Panc1 (cell line): ENCODE measurements at regions not wholly inside any gene's neighbourhood (a gene's known extent, or its start where the extent isn't known, plus 50 kb on each side); places are given as distances from the start of the nearest gene placed in this dataset.
"Not testable (repeated sequence)": the region's sequence is repeated elsewhere in the genome, so short reads cannot be mapped to it uniquely, and the experiment has no call there.

Experiments
- ATAC-seq: fragments of 200-7000 bp; cut with Tn5 transposase; 2 replicates; pipeline ENCODE4 v1.9.1; 2020; ENCODE audit warnings: mild to moderate bottlenecking, moderate library complexity
- BruUV-seq: library from RNA; stranded (reverse); fragments of 400-500 nt; replicated peaks from 2 replicates; lab custom pipeline; 2021; lab: Mats Ljungman, UMichigan
- CTCF ChIA-PET: fragments of 300-600 bp; sonication (Branson Sonifier 250); formaldehyde crosslinking; loops from one replicate; lab custom pipeline; 2022; ENCODE audit warnings: antibody characterized with exemption; lab: Charles Lee
- POLR2A ChIA-PET: fragments of 300-600 bp; sonication (Branson Sonifier 250); formaldehyde crosslinking; loops from one replicate; lab custom pipeline; 2022; ENCODE audit warnings: antibody characterized with exemption; lab: Charles Lee
- DNase-seq: peaks from one replicate; pipeline ENCODE4 v3.0.0-alpha.2; 2010; ENCODE audit warnings: low read depth, low spot score
- H3K27ac ChIP-seq: 2 replicates; pipeline ENCODE4 v1.5.1; 2011; ENCODE audit warnings: mild to moderate bottlenecking, low read length, inconsistent platforms
- H3K27me3 ChIP-seq: fragments of 200-500 bp; sonication (Bioruptor generic); 2 replicates; pipeline ENCODE4 v1.6.0; 2014; ENCODE audit warnings: low read length, inconsistent platforms; ENCODE audit not compliant: control insufficient read depth, insufficient read depth
- H3K36me3 ChIP-seq: fragments of 200-500 bp; sonication (Bioruptor generic); 2 replicates; pipeline ENCODE4 v1.5.1; 2014; ENCODE audit warnings: inconsistent platforms, mild to moderate bottlenecking, low read length, moderate library complexity; ENCODE audit not compliant: control insufficient read depth, insufficient read depth
- H3K4me1 ChIP-seq: 2 replicates; pipeline ENCODE4 v1.5.1; 2011; ENCODE audit warnings: inconsistent platforms, mild to moderate bottlenecking, low read length, moderate library complexity; ENCODE audit not compliant: control insufficient read depth, insufficient read depth
- H3K4me3 ChIP-seq, 2 experiments: 2 replicates each; pipeline ENCODE4 v1.5.1; 2011 to 2012; ENCODE audit warnings: low read depth in 2 of 2, low read length in 2 of 2, mild to moderate bottlenecking in 2 of 2, inconsistent platforms in 1 of 2, moderate library complexity in 1 of 2
- H3K9me3 ChIP-seq: fragments of 200-500 bp; sonication (Bioruptor generic); 2 replicates; pipeline ENCODE4 v1.5.1; 2014; ENCODE audit warnings: low read depth, mild to moderate bottlenecking, inconsistent platforms, low read length, moderate library complexity; ENCODE audit not compliant: control insufficient read depth, insufficient read depth
- POLR2AphosphoS5 ChIP-seq: IDR thresholded peaks from 2 replicates; pipeline ENCODE4 v1.6.1; 2012; ENCODE audit warnings: mild to moderate bottlenecking, low read depth, low read length, moderate library complexity
- SIN3A ChIP-seq: IDR thresholded peaks from 2 replicates; pipeline ENCODE4 v1.6.1; 2012; ENCODE audit warnings: low read depth, mild to moderate bottlenecking, low read length, moderate library complexity, borderline replicate concordance; ENCODE audit not compliant: insufficient read depth
- TCF7L2 ChIP-seq: IDR thresholded peaks from 2 replicates; pipeline ENCODE4 v1.6.1; 2011; ENCODE audit warnings: mild to moderate bottlenecking, low read depth, low read length, inconsistent platforms
- in situ Hi-C: cut with HindIII; loops from 2 replicates; pipeline ENCODE4 v1.10.0; 2016; ENCODE audit warnings: low sequenced_read_pairs, low pct_unique_long_range_greater_than_20kb
- intact Hi-C: fragments of 100-400 bp; cut with micrococcal nuclease; formaldehyde crosslinking; loops from one replicate; pipeline ENCODE4 v1.10.0; 2022; ENCODE audit not compliant: unreplicated experiment
- TF ChIP-seq, protein P1 (sequence below): fragments of 450-650 bp; IDR thresholded peaks from 2 replicates; pipeline ENCODE4 v1.5.1; 2017; ENCODE audit warnings: mild to moderate bottlenecking
- TF ChIP-seq, protein P2 (sequence below), 2 experiments: IDR thresholded peaks; 2 replicates each; pipeline ENCODE4 v1.6.1; 2011 to 2012; ENCODE audit warnings: low read depth in 2 of 2, control low read depth in 1 of 2, low read length in 1 of 2, mild to moderate bottlenecking in 1 of 2, moderate library complexity in 1 of 2; ENCODE audit not compliant: insufficient read depth in 1 of 2

DNA sequence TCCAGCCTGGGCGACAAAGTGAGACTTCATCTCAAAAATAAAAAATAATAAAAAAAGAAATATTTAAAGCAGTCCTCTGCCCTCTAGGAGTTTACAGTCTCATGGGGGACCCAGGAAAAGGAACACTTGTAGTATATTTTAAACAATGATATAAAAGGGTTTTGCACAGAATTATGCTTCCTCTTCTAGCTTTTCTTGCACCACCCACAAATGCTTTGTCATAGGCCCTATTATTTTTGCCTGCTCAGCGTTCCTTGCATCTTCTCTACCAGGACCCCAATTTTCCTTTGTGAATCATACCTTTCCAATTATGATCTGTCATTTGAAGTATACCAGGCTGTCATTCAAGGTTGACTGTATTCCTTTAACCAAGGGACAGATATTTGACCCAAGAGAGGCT is 164.8 kb upstream of the CDKN2B start:
- H3K4me1 ChIP-seq: no peaks in the 10 kb centered on the region
- no TSS peak for BruUV-seq
- no peaks in the 10 kb centered on the region for H3K36me3 ChIP-seq
- POLR2A ChIA-PET: no interaction called here
- CTCF ChIA-PET: no interaction called here
- H3K27ac ChIP-seq: no peak overlapping the region
- TF ChIP-seq TCF7L2: no peak
- H3K27me3 ChIP-seq: no peaks in the 10 kb centered on the region
- in situ Hi-C loops: no loop called here
- intact Hi-C loops: no loop called here
- DNase-seq: no peak
- no peak overlapping the region for H3K4me3 ChIP-seq
- ATAC-seq: no peak
- H3K9me3 ChIP-seq: no peaks in the 10 kb centered on the region

DNA sequence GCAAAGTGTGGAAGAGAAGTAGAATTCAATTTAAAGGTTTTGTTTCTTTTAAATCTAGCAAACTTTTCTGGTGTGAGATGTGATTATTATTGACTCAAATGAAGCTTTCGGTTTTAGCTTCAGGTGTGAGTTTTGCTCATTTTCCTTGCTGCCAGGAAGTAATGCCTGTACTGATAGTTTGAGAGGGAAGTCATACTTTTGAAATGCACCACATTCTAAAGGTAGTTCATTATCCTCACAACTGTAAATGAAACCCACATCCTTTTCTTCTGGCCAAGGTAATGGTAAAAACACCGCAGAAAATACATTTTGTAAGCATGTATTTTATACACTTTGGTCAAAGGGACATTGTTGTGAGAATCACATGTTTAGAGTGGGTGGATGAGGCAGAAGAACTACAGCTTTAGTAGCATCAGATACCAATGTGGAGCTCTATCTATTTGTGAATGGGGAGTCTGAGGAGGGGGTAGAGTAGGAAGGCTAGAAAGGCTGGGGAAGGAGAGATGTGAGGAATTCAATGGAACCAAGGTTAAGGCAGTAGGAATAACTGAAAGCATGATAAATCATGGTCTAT is 167.0 kb upstream of the CDKN2B start:
- no peak for ATAC-seq
- ChIA-PET POLR2A (no interaction called here), CTCF (no interaction called here)
- no TSS peak for BruUV-seq
- Histone ChIP-seq H3K4me3 (no peak overlapping the region), H3K9me3 (no peaks in the 10 kb centered on the region), H3K27ac (no peak overlapping the region), H3K36me3 (no peaks in the 10 kb centered on the region), H3K4me1 (no peaks in the 10 kb centered on the region), H3K27me3 (no peaks in the 10 kb centered on the region)
- in situ Hi-C loops: no loop called here
- TF ChIP-seq, protein P1, sequence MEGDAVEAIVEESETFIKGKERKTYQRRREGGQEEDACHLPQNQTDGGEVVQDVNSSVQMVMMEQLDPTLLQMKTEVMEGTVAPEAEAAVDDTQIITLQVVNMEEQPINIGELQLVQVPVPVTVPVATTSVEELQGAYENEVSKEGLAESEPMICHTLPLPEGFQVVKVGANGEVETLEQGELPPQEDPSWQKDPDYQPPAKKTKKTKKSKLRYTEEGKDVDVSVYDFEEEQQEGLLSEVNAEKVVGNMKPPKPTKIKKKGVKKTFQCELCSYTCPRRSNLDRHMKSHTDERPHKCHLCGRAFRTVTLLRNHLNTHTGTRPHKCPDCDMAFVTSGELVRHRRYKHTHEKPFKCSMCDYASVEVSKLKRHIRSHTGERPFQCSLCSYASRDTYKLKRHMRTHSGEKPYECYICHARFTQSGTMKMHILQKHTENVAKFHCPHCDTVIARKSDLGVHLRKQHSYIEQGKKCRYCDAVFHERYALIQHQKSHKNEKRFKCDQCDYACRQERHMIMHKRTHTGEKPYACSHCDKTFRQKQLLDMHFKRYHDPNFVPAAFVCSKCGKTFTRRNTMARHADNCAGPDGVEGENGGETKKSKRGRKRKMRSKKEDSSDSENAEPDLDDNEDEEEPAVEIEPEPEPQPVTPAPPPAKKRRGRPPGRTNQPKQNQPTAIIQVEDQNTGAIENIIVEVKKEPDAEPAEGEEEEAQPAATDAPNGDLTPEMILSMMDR: no peak
- TF ChIP-seq SIN3A: no peak
- TF ChIP-seq, protein P2, sequence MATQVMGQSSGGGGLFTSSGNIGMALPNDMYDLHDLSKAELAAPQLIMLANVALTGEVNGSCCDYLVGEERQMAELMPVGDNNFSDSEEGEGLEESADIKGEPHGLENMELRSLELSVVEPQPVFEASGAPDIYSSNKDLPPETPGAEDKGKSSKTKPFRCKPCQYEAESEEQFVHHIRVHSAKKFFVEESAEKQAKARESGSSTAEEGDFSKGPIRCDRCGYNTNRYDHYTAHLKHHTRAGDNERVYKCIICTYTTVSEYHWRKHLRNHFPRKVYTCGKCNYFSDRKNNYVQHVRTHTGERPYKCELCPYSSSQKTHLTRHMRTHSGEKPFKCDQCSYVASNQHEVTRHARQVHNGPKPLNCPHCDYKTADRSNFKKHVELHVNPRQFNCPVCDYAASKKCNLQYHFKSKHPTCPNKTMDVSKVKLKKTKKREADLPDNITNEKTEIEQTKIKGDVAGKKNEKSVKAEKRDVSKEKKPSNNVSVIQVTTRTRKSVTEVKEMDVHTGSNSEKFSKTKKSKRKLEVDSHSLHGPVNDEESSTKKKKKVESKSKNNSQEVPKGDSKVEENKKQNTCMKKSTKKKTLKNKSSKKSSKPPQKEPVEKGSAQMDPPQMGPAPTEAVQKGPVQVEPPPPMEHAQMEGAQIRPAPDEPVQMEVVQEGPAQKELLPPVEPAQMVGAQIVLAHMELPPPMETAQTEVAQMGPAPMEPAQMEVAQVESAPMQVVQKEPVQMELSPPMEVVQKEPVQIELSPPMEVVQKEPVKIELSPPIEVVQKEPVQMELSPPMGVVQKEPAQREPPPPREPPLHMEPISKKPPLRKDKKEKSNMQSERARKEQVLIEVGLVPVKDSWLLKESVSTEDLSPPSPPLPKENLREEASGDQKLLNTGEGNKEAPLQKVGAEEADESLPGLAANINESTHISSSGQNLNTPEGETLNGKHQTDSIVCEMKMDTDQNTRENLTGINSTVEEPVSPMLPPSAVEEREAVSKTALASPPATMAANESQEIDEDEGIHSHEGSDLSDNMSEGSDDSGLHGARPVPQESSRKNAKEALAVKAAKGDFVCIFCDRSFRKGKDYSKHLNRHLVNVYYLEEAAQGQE (IDR thresholded peaks at IDR 0.05; ENCODE audit: insufficient read depth in 1 of 2, low read depth in 2 of 2, low read length in 1 of 2): no peak
- TF ChIP-seq TCF7L2: no peak
- TF ChIP-seq POLR2AphosphoS5: no peak
- no peak for DNase-seq
- intact Hi-C loops: no loop called here

DNA sequence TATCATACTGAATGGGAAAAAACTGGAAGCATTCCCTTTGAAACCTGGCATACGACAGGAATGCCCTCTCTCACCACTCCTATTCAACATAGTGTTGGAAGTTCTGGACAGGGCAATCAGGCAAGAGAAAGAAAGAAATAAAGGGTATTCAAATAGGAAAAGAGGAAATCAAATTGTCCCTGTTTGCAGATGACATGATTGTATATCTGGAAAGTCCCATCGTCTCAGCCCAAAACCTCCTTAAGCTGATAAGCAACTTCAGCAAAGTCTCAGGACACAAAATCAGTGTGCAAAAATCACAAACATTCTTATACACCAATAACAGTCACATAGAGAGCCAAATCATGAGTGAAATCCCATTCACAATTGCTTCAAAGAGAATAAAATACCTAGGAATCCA is 171.9 kb upstream of the CDKN2B start:
- H3K4me3 ChIP-seq, ATAC-seq, H3K36me3 ChIP-seq, H3K27ac ChIP-seq, H3K4me1 ChIP-seq, BruUV-seq, H3K27me3 ChIP-seq, in situ Hi-C loops, POLR2A ChIA-PET, intact Hi-C loops, CTCF ChIA-PET, DNase-seq, H3K9me3 ChIP-seq: not testable (repeated sequence)
